SK-N-SH (cell line): ENCODE measurements at regions not wholly inside any gene's neighbourhood (a gene's known extent, or its start where the extent isn't known, plus 50 kb on each side); places are given as distances from the start of the nearest gene placed in this dataset.
A peak's percentile ranks its signal among the peaks of the same experiment; 100 is the strongest.

Experiments
- CTCF ChIA-PET: fragments of 300-600, 350-600 bp; formaldehyde crosslinking; extraction: SDS; loops from one replicate; lab custom pipeline; 2021; lab: Yijun Ruan, JAX
- POLR2A ChIA-PET: fragments of 350-600 bp; sonication (Branson Sonifier 250); formaldehyde crosslinking; extraction: SDS; loops from one replicate; lab custom pipeline; 2020; ENCODE audit warnings: antibody characterized with exemption, inconsistent platforms; lab: Yijun Ruan, JAX
- DNase-seq: peaks from one replicate; pipeline ENCODE4 v3.0.0; 2012
- H2AFZ ChIP-seq: fragments of 200-600 bp; sonication (generic); 2 replicates; pipeline ENCODE4 v1.8.1; 2016; ENCODE audit warnings: antibody characterized with exemption, mild to moderate bottlenecking, low read depth
- H3F3A ChIP-seq: fragments of 200-600 bp; sonication (generic); replicated peaks from 2 replicates; pipeline ENCODE3; 2016; ENCODE audit warnings: antibody characterized with exemption, mild to moderate bottlenecking; ENCODE audit not compliant: insufficient read depth
- H3K27ac ChIP-seq, 2 experiments: fragments of 200-500 bp in 1 of 2; fragments of 200-600 bp in 1 of 2; sonication (Bioruptor generic) in 1 of 2; sonication (generic), shearing (Covaris generic) in 1 of 2; 2 replicates each; pipeline versions ENCODE4 v1.5.1 to v1.6.1; 2014 to 2016; ENCODE audit warnings: low read depth in 2 of 2, inconsistent platforms in 1 of 2, low read length in 1 of 2, mild to moderate bottlenecking in 1 of 2, mixed read lengths in 1 of 2
- H3K27me3 ChIP-seq: fragments of 200-600 bp; sonication (generic), shearing (Covaris generic); 2 replicates; pipeline ENCODE4 v1.6.1; 2016; ENCODE audit warnings: mixed run types; ENCODE audit not compliant: insufficient read depth
- H3K36me3 ChIP-seq, 2 experiments: fragments of 200-500 bp in 1 of 2; fragments of 200-600 bp in 1 of 2; sonication (Bioruptor generic) in 1 of 2; sonication (generic) in 1 of 2; replicated peaks in 1 of 2; 2 replicates each; pipeline versions ENCODE3 to v1.5.1; 2014 to 2016; ENCODE audit warnings: low read length in 1 of 2, mild to moderate bottlenecking in 1 of 2; ENCODE audit not compliant: insufficient read depth in 2 of 2, control insufficient read depth in 1 of 2
- H3K4me1 ChIP-seq, 2 experiments: fragments of 200-500 bp in 1 of 2; fragments of 200-600 bp in 1 of 2; sonication (Bioruptor generic) in 1 of 2; sonication (generic), shearing (Covaris generic) in 1 of 2; 2 replicates each; pipeline versions ENCODE4 v1.5.1 to v1.6.1; 2014 to 2016; ENCODE audit warnings: low read depth in 1 of 2, low read length in 1 of 2, mixed run types in 1 of 2; ENCODE audit not compliant: insufficient read depth in 2 of 2, control insufficient read depth in 1 of 2
- H3K4me2 ChIP-seq: fragments of 200-600 bp; sonication (generic), shearing (Covaris generic); 2 replicates; pipeline ENCODE4 v1.6.1; 2017; ENCODE audit warnings: mixed run types
- H3K4me3 ChIP-seq, 2 experiments: fragments of 200-500 bp in 1 of 2; fragments of 200-600 bp in 1 of 2; sonication (Bioruptor generic) in 1 of 2; sonication (generic), shearing (Covaris generic) in 1 of 2; 2 replicates each; pipeline versions ENCODE4 v1.5.1 to v1.8.1; 2014 to 2016; ENCODE audit warnings: low read depth in 2 of 2, inconsistent platforms in 1 of 2, low read length in 1 of 2, mild to moderate bottlenecking in 1 of 2, mixed read lengths in 1 of 2, moderate library complexity in 1 of 2
- H3K79me2 ChIP-seq: fragments of 200-600 bp; sonication (generic); 2 replicates; pipeline ENCODE4 v1.8.1; 2017; ENCODE audit warnings: mild to moderate bottlenecking; ENCODE audit not compliant: insufficient read depth
- H3K9ac ChIP-seq: fragments of 200-600 bp; sonication (generic); 2 replicates; pipeline ENCODE4 v1.6.1; 2017; ENCODE audit warnings: mixed run types
- H3K9me2 ChIP-seq: fragments of 200-600 bp; sonication (generic); 2 replicates; pipeline ENCODE4 v1.6.1; 2017; ENCODE audit warnings: mixed run types
- H3K9me3 ChIP-seq: fragments of 200-600 bp; sonication (generic); 2 replicates; pipeline ENCODE4 v1.6.1; 2017; ENCODE audit warnings: mixed run types, mild to moderate bottlenecking, moderate library complexity
- H4K20me1 ChIP-seq: fragments of 200-600 bp; sonication (generic); 2 replicates; pipeline ENCODE4 v1.6.1; 2017; ENCODE audit warnings: mild to moderate bottlenecking, mixed run types; ENCODE audit not compliant: insufficient read depth
- EZH2phosphoT487 ChIP-seq: fragments of 200-600 bp; sonication (generic); IDR thresholded peaks from 2 replicates; pipeline ENCODE4 v1.6.1; 2017; ENCODE audit warnings: low read depth, mixed run types, mild to moderate bottlenecking, antibody characterized with exemption, moderate library complexity, borderline replicate concordance
- FOSL2 ChIP-seq: IDR thresholded peaks from 2 replicates; pipeline ENCODE4 v1.4.0; 2012; ENCODE audit warnings: low read depth, mild to moderate bottlenecking, moderate library complexity, borderline replicate concordance
- FOXJ3 ChIP-seq: sonication (generic); formaldehyde crosslinking; IDR thresholded peaks from 2 replicates; pipeline ENCODE4 v1.5.1; 2020; ENCODE audit warnings: mild to moderate bottlenecking, missing genetic modification reagents
- FOXM1 ChIP-seq: IDR thresholded peaks from 2 replicates; pipeline ENCODE4 v1.4.0; 2012; ENCODE audit warnings: low read depth, mild to moderate bottlenecking
- GABPA ChIP-seq: IDR thresholded peaks from 2 replicates; pipeline ENCODE4 v1.4.0; 2012; ENCODE audit warnings: low read depth, mild to moderate bottlenecking
- GATA2 ChIP-seq: sonication (generic); formaldehyde crosslinking; IDR thresholded peaks from 2 replicates; pipeline ENCODE4 v1.5.0; 2020; ENCODE audit warnings: mild to moderate bottlenecking, missing genetic modification reagents
- JUND ChIP-seq: IDR thresholded peaks from 2 replicates; pipeline ENCODE4 v1.4.0; 2012
- MEF2A ChIP-seq: IDR thresholded peaks from 2 replicates; pipeline ENCODE4 v1.4.0; 2012; ENCODE audit warnings: low read depth, borderline replicate concordance
- NFIC ChIP-seq: IDR thresholded peaks from 2 replicates; pipeline ENCODE4 v1.4.0; 2012; ENCODE audit warnings: borderline replicate concordance
- NRF1 ChIP-seq: IDR thresholded peaks from 2 replicates; pipeline ENCODE4 v1.6.1; 2012; ENCODE audit warnings: low read depth, mild to moderate bottlenecking, low read length
- POLR2AphosphoS5 ChIP-seq: IDR thresholded peaks from 2 replicates; pipeline ENCODE4 v1.6.1; 2012; ENCODE audit warnings: low read depth, low read length
- RAD21 ChIP-seq: IDR thresholded peaks from 2 replicates; pipeline ENCODE4 v1.6.1; 2012; ENCODE audit warnings: mild to moderate bottlenecking, low read length
- RFX5 ChIP-seq: IDR thresholded peaks from 2 replicates; pipeline ENCODE4 v1.6.1; 2012; ENCODE audit warnings: mild to moderate bottlenecking, improper control_type of control experiment, low read length
- RXRA ChIP-seq: IDR thresholded peaks from 2 replicates; pipeline ENCODE4 v1.4.0; 2012; ENCODE audit warnings: low read depth, mild to moderate bottlenecking, borderline replicate concordance
- SIN3A ChIP-seq: IDR thresholded peaks from 2 replicates; pipeline ENCODE4 v1.6.1; 2012; ENCODE audit warnings: low read depth, mild to moderate bottlenecking, low read length, moderate library complexity, borderline replicate concordance
- TAF1 ChIP-seq: IDR thresholded peaks from 2 replicates; pipeline ENCODE4 v1.6.1; 2012; ENCODE audit warnings: low read depth, mild to moderate bottlenecking, low read length, moderate library complexity, borderline replicate concordance
- TCF12 ChIP-seq: IDR thresholded peaks from 2 replicates; pipeline ENCODE4 v1.4.0; 2012
- YY1 ChIP-seq: IDR thresholded peaks from 2 replicates; pipeline ENCODE4 v1.4.0; 2012; ENCODE audit warnings: low read depth, mild to moderate bottlenecking
- WGBS: methylation state at CpG from one replicate; pipeline ENCODE4 v1.1.6; 2017; ENCODE audit warnings: low lambda C conversion rate; 5-methylcytosine and 5-hydroxymethylcytosine counted together
- TF ChIP-seq, protein P1 (sequence below): IDR thresholded peaks from 2 replicates; pipeline ENCODE4 v1.4.0; 2012; ENCODE audit warnings: low read depth, borderline replicate concordance
- TF ChIP-seq, protein P2 (sequence below): fragments of 150-350 bp; IDR thresholded peaks from 2 replicates; pipeline ENCODE4 v1.6.1; 2016; ENCODE audit warnings: mild to moderate bottlenecking, low read depth, low read length
- TF ChIP-seq, protein P3 (sequence below): IDR thresholded peaks from 2 replicates; pipeline ENCODE4; 2012
- TF ChIP-seq, protein P4 (sequence below): fragments of 150-350 bp; IDR thresholded peaks from 2 replicates; pipeline ENCODE4 v1.6.1; 2017; ENCODE audit warnings: antibody characterized with exemption, low read length, low read depth, borderline replicate concordance
- TF ChIP-seq, protein P5 (sequence below): IDR thresholded peaks from 2 replicates; pipeline ENCODE4 v1.4.0; 2012; ENCODE audit warnings: low read depth
- TF ChIP-seq, protein P6 (sequence below): fragments of 200-600 bp; sonication (generic); IDR thresholded peaks from 2 replicates; pipeline ENCODE4 v1.6.1; 2017; ENCODE audit warnings: antibody characterized with exemption, mild to moderate bottlenecking, moderate library complexity

DNA sequence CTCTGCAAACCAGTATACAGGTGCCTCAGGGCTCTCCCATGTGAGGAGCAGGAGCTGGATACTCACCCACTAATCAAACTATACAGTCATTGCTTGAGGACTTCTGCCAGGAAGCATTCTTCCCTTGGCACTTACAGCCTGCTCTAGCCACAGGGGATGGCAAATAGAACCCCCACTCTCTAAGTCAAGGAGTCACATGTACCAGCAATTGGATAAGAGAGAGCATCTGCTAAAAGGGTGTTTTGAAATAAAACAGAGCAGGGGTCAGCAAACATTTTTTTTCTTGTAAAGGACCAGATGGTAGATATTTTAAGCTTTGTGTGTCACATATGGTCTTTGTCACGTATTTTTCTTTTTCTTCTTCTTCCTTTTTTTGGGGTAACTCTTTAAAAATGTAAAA is 865.2 kb upstream of the GHITM start:
- Histone ChIP-seq H3K27me3 (no peaks in the 10 kb centered on the region), H3K9me3 (no peaks in the 10 kb centered on the region), H3K79me2 (no peaks in the 10 kb centered on the region), H3K9me2 (no peaks in the 10 kb centered on the region), H3F3A (no peaks in the 10 kb centered on the region), H3K4me1 (peaks cover 0 to 10% of the 10 kb centered on the region in 2 experiments; a peak in 2 of 4 replicates), H3K4me2 (no peak overlapping the region), H3K9ac (no peak overlapping the region), H3K36me3 (no peaks in the 10 kb centered on the region), H2AFZ (no peak overlapping the region), H4K20me1 (no peaks in the 10 kb centered on the region), H3K27ac (peak overlapping the region in 1 of 2 experiments; percentile 86; a peak in 2 of 4 replicates), H3K4me3 (no peak overlapping the region)
- WGBS: 14% methylated on average over 1 of the region's 1 CpG
- ChIA-PET CTCF (interaction anchor here (0.6 to 2.6 kb wide), 7 partner anchors 12 to 597 kb away, joined by 3 to 13 read pairs (median 4); no protein-coding TSS in a partner anchor), POLR2A (no interaction called here)
- peak; percentile 68 for DNase-seq
- TF ChIP-seq EZH2phosphoT487 (no peak), TAF1 (no peak), JUND (no peak), FOXM1 (no peak; the same call in 1 of the 2 replicates), TCF12 (peak; percentile 85), GABPA (no peak), SIN3A (no peak), FOXJ3 (CRISPR knock-in tag) (peak; percentile 82), YY1 (no peak), MEF2A (no peak), RAD21 (peak; percentile 42), RXRA (no peak), NRF1 (no peak), FOSL2 (no peak), RFX5 (no peak), GATA2 (peak; percentile 85), POLR2AphosphoS5 (peak; percentile 44; the same call in 1 of the 2 replicates), NFIC (peak; percentile 31; the same call in 1 of the 2 replicates)
- TF ChIP-seq, protein P1, sequence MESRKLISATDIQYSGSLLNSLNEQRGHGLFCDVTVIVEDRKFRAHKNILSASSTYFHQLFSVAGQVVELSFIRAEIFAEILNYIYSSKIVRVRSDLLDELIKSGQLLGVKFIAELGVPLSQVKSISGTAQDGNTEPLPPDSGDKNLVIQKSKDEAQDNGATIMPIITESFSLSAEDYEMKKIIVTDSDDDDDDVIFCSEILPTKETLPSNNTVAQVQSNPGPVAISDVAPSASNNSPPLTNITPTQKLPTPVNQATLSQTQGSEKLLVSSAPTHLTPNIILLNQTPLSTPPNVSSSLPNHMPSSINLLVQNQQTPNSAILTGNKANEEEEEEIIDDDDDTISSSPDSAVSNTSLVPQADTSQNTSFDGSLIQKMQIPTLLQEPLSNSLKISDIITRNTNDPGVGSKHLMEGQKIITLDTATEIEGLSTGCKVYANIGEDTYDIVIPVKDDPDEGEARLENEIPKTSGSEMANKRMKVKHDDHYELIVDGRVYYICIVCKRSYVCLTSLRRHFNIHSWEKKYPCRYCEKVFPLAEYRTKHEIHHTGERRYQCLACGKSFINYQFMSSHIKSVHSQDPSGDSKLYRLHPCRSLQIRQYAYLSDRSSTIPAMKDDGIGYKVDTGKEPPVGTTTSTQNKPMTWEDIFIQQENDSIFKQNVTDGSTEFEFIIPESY: no peak
- TF ChIP-seq, protein P2, sequence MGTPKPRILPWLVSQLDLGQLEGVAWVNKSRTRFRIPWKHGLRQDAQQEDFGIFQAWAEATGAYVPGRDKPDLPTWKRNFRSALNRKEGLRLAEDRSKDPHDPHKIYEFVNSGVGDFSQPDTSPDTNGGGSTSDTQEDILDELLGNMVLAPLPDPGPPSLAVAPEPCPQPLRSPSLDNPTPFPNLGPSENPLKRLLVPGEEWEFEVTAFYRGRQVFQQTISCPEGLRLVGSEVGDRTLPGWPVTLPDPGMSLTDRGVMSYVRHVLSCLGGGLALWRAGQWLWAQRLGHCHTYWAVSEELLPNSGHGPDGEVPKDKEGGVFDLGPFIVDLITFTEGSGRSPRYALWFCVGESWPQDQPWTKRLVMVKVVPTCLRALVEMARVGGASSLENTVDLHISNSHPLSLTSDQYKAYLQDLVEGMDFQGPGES: no peak
- TF ChIP-seq, protein P3, sequence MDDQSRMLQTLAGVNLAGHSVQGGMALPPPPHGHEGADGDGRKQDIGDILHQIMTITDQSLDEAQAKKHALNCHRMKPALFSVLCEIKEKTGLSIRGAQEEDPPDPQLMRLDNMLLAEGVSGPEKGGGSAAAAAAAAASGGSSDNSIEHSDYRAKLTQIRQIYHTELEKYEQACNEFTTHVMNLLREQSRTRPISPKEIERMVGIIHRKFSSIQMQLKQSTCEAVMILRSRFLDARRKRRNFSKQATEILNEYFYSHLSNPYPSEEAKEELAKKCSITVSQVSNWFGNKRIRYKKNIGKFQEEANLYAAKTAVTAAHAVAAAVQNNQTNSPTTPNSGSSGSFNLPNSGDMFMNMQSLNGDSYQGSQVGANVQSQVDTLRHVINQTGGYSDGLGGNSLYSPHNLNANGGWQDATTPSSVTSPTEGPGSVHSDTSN: peak; percentile 32; the same call in 1 of the 2 replicates
- TF ChIP-seq, protein P4, sequence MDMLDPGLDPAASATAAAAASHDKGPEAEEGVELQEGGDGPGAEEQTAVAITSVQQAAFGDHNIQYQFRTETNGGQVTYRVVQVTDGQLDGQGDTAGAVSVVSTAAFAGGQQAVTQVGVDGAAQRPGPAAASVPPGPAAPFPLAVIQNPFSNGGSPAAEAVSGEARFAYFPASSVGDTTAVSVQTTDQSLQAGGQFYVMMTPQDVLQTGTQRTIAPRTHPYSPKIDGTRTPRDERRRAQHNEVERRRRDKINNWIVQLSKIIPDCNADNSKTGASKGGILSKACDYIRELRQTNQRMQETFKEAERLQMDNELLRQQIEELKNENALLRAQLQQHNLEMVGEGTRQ: no peak
- TF ChIP-seq, protein P5, sequence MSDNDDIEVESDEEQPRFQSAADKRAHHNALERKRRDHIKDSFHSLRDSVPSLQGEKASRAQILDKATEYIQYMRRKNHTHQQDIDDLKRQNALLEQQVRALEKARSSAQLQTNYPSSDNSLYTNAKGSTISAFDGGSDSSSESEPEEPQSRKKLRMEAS: no peak
- TF ChIP-seq, protein P6, sequence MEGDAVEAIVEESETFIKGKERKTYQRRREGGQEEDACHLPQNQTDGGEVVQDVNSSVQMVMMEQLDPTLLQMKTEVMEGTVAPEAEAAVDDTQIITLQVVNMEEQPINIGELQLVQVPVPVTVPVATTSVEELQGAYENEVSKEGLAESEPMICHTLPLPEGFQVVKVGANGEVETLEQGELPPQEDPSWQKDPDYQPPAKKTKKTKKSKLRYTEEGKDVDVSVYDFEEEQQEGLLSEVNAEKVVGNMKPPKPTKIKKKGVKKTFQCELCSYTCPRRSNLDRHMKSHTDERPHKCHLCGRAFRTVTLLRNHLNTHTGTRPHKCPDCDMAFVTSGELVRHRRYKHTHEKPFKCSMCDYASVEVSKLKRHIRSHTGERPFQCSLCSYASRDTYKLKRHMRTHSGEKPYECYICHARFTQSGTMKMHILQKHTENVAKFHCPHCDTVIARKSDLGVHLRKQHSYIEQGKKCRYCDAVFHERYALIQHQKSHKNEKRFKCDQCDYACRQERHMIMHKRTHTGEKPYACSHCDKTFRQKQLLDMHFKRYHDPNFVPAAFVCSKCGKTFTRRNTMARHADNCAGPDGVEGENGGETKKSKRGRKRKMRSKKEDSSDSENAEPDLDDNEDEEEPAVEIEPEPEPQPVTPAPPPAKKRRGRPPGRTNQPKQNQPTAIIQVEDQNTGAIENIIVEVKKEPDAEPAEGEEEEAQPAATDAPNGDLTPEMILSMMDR: no peak
